HG02970 (cell line): ENCODE measurements at regions not wholly inside any gene's neighbourhood (a gene's known extent, or its start where the extent isn't known, plus 50 kb on each side); places are given as distances from the start of the nearest gene placed in this dataset.

Experiments used
- ATAC-seq: cut with Tn5 transposase; IDR thresholded peaks from one replicate; pipeline ENCODE4 v1.9.1; 2021; ENCODE audit warnings: mild to moderate bottlenecking, moderate library complexity, moderate number of reproducible peaks; ENCODE audit not compliant: unreplicated experiment, low FRiP score

DNA sequence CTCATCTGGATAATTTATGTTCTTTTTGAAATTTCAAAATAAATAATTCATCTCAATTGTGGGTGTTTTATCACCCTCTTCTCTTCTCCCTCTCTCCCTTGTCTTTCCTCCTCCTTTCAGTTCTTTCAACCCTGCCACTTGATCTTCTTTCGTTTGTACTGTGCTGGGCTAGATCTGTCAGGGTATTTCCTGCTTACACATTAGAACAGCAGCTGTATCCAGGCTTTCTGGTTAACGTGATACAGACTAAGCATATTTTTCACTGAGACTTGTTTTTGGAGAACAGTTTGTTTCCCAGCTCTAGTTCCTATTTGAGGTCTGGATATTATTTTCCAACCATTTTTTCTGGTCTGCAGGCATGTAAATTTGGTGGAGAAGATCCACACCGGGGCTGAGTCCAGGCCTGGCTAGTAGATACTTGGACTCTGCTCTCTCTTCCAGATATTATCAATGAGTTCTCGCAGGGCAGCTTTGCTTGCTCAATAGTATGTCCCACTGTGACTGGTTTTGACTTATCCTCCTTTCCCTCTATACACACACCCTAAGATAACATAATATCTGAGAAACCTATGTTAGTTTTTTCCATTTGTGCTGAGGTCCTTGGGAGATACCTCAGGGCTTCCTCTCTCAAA lies 1310.7 kb upstream of the TENM3 start:
- ATAC-seq, result no peak

DNA sequence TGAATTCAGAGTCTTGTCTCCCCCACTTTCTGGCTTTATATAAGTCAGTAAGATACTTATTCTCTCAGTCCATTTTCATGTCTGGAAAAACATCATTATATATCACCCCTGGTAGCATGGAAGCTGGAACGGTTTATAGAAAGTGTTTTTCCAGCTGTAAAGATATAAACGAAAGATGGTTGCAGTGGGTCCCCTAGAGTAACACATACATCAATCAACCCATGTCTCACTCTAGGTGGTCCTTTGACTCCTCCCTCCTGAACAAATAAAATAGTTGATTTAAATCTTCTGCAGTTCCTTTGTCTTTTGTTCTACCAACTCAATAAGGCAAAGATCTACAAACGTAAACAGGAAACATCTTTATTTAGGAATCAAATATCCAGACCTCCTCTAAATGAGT lies 1306.1 kb upstream of the TENM3 start:
- ATAC-seq, result no peak

DNA sequence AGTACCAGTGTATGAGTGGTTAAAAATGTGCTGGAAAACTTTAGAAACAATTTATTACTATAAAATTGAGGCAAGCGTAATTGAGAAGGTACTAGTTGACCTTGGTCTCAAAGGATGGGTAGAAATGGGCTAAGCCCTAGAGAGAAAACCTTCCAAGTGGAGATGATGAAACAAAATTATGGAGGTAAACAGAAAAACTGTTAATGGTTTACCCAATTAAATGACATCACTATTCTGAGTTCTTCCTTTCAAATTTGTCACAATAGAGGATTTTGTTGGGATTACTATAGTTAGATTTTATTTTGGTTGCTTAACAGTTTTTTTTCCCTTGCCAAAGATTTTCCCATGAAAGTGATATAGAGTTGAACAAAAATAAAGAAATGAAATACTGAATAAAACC lies 1302.5 kb upstream of the TENM3 start:
- ATAC-seq, result no peak

DNA sequence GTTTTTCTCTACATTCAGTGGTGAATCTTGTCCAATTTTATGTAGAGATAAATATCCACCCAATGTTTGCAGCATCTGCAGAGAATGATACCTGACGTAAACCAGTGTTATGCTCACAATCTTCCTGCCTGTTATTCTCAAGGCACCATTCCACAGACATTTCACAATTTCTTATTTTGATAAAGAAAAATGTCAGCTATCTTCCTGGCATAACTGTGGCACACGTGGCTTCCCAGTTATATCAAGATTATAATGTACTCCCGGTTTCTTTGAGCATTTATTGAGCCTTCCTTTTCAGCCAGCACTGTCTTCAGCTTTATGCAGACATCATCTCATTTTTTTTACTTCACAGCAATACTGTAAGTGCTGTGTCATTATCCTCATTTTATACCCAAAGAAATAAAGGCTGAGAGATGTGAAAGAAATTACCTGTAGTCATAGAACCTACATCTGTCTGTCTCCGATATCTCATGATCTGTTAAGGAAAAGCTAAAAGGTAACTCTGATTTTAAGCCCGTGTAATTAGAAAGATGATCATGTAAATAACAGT lies 1300.8 kb upstream of the TENM3 start:
- no peak for ATAC-seq

DNA sequence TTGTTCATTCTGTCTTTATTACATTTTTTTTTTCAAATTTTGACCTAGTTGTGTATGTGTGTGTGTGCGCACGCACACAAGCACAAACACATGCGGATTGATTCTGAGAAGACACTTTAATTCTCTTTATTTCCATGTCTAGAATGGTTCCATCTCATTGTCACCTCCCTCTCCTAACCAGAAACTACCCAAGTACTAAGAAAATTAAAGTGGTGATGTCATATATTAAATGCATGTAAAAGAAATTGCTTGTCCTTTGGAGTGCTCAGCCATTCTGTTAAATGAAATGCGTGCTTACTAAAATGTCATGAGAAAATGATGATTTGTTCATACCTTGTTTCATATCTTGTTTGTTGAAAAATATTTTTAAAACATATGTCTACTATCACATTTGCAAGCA lies 1297.0 kb upstream of the TENM3 start:
- no peak for ATAC-seq

DNA sequence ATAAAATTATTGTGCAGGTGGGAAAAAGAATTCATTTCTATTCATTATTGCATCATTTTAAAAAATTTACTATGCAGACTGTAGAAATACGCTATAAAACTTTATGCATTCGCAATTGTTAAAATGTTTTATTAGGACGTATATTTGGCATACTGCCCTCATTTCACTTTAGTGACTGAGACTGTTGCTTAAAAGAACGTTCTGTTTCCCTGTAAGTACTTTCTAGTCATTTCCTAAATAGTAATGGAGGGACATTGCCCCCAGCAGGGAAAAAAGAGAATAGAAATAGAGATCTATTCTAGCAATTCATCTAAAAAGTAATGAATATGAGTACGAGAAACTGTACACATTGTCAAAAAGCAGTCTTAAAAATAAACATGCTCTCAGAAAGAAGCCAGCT lies 1295.8 kb upstream of the TENM3 start:
- ATAC-seq, result no peak

DNA sequence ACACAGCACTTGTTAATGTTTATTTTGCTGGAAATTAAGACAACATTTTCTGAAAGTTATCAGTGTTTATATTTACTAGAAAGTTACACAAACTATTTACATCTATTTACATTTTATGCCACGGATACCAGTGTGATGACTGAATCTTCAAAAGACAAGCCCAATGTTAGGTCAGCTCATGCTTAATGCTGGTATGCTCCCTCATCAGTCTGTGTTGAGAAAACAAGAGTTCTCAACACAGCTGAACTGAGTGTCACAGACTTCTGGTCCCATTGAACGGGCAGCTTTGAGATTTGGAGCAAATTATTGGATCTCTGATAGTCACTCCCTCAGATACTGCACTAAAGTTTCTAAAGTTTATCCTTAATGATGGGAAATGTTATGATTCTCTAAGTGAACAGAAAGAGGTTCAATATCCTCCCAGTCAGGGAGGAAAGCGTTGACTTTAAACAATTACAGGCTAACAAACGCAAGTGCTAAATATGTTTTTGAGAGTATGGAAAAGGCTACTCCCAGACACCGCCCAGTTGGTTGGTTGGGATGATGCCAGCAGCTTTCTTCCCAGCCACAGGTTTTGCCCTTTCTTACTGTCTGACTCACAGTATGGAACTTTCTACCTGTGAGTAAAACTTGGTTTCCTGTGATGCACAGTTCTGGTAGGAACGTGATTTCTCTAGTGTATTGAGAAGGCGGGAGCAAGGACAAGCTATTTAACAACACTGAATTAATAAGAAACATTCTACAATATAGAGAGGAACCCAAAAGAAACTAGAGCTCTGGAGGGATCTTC lies 1293.6 kb upstream of the TENM3 start:
- ATAC-seq, result no peak

DNA sequence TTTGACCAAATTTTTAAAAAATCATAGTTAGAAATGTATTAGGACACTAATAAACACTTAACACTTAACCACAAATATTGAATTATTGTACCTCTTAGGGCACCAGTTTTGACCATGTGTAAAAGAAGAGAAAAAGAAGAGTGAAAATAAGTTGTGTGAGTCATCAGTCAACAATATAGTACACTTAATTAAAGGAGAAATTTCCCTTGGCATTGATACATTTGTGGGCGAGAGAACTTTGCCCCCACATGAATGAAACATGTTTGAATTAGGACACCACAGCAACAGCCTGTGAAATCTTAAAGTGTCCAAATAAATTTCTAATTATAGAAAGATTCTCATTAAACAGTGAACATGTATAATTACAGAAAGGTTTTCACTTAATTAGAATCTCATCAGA lies 1292.8 kb upstream of the TENM3 start:
- no peak for ATAC-seq

DNA sequence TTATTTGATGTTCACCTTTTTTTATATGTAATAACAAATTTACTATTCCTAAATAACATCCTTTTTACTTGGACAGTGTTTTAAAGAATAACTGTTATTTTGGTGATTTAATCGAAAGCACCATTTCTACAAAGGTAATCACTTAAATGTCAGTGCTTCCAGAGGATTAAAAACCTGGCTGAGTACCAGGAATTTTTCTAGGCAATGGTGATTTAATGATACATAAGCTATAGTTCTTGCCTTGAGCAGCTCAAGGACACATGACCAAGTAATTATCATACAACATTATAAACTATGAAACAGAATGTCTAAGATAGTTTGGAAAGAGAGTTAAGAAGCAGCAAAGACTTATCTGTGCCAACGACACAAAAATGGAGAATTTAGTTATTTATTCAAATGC lies 1291.9 kb upstream of the TENM3 start:
- no peak for ATAC-seq

DNA sequence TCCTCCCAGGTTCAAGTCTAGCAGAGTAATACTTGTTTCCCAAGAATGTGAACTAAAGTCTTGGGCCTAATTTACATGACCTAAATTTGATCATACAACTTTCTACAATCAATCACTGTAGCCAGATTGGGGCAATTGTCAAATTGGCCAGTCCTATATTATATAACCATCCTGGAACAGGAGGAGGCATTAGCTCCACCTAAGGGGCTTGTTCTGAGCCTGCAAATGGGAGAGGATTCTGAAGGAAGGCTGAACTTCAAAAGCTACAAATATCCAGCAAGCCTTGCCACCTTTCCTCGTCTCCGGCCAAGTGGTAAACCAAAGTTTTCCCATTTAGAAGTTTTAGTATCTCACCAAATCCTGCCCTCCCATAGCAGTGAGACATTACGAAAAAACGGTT lies 1289.6 kb upstream of the TENM3 start:
- ATAC-seq, result no peak

DNA sequence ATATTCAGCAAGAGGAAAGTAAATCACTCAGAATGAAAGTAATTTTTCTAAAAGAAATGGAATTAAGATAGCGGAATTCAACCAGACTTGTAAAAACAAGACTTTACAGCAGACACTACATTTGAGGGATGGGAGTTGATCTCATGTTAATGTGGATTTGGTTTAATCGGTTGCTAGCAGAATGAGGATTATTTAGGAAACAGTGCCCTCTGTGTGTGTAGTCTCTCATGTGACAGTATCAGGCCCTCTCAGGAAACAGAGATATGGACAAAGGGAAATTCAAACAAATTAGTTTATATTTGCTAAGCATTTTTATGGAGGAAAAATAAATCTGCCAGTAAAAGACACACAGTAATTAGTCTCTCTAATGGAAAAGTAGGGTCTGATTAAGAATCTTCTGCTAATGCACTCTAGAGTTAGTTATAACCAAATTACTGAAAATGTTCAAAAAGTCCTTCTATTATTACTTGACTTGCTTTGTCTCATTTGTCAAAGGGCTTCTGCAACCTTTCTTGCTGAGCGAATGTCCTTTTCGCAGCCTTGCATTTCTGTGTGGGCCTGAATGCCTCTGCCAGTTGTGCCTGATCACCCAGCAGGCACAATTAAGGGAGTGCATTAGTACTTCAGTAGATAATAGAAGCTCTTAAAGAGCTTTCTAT lies 1282.3 kb upstream of the TENM3 start:
- no peak for ATAC-seq

DNA sequence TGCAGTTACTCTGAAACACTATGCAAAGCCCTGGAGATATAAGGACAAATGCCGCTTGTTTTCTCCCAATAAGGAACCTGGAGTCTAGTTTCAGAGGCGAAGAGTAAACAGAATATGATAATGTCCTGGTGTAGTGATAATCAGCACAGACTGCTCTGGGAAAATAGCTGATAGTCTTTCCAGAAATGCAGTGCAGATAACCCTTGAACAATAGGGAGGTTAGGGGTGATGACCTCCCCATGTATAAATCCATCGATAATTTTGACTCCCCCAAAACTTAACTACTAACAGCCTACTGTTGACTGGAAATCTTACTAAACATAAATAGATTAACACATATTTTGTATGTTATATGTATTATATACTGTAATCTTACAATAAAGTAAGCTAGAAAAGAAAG lies 1280.9 kb upstream of the TENM3 start:
- ATAC-seq, result no peak

DNA sequence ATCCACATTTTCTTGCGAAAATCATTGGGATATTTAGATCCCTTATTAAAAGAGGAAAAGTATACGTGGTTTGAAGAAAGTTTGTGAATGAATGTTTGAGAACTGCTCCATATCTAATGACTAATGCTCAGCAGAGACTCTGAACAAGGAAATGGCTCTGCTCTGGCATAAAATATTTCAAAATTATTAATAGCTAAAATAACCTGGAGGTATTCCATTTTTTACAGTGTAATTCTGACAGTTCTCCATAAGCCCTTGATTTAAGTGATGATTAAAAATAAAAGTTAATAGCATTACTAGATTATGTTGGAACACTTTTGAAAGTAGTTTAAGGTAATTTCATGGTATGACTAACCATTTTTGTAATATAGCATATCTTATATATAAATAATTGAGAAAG lies 1276.9 kb upstream of the TENM3 start:
- no peak for ATAC-seq

DNA sequence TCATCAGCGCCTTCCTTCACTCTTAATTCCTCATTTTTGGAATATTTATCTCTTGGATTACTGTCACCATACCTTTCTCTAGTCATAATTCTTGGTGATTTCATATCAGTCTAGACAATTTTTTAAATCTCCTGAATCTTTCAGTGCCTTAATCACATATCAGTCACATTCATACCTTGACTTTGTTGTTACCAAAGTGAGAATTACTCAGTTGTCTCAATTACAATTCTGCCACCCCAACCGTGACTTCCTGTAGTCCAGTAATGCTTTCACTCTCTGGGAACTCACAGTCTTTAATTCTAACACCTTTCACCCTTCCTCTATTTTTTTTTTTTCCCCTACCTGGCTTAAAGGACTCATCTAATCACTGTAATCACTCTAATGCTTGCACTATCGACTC lies 1275.3 kb upstream of the TENM3 start:
- no peak for ATAC-seq

DNA sequence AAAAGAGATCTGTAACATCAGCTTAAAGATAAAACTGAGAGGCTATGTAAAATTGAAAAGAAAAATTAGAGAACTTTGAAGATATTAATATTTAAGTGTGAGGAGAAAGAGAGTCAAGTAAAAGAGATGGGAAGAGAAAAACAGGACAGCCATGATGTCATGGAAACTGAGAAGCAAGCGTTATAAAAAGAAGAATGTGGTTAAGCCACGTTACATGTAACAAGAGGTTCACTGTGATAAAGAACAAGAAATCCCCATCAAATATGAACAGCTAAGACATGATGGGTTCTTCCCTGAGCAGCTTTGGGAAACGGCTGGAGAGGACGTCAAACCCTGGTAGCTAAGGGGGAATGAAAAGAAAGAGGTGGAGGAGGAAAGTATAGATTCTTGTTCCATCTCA lies 1269.3 kb upstream of the TENM3 start:
- no peak for ATAC-seq

DNA sequence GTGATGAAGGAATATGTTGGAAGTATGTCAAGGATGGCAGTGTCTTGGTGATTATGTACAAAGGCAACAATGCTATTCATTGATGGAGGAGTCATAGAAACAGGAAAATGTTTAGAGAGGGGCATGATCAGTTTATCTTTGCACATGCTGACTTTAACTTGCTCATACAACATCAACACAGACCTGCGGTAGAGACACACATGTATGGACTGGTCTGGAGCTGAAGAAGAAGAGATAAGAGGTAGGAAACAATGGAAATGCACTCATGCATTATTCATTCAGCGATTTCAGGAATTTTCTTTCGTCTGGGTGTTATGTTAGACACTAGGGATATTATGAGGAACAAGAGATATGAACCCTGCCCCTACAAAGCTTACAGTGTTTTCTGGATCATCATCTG lies 1252.3 kb upstream of the TENM3 start:
- ATAC-seq, result no peak

DNA sequence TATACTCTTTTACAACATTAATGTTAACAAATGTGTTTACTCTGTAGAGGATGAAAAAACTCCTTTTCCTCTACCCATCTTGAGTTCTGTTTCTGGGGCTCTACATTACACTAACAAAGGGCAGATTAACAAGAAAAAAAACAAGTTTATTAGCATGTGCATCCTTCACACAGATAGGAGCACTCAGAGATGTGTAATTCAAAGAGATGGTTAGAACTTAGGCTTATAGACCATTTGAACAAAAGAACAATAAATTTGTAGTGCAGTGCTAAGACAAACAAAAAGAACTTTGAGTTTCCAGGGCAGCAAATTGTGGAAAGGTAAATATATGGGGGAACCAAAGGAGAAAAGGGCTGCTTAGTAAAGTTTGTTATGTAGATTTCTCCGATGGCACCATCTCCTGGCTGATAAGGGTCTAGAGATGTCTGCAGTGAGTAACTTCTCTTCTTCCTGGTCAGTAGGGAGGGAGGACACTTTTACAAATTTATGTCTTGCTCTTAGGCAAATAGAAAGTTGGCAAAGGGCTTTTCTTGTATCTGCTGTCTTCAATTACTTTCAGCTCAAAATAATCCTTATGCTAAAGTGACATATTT lies 1249.9 kb upstream of the TENM3 start:
- ATAC-seq, result no peak

DNA sequence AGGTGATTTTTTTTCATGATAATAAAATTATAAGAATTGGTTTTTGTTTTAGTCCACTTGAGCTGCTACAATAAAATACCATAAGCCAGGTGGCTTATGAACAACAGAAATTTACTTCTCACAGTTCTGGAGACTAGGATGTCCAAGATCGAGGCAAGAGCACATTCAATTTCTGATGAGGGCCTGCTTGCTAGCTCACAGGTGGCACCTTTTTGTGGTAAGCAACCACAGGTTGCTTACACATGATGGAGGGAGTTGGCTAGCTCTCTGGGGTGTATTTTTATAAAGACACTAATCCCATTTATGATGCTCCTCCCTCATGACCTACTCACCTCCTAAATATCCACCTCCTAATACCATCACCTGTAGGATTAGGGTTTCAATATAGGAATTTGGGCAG lies 1248.5 kb upstream of the TENM3 start:
- ATAC-seq, result no peak

DNA sequence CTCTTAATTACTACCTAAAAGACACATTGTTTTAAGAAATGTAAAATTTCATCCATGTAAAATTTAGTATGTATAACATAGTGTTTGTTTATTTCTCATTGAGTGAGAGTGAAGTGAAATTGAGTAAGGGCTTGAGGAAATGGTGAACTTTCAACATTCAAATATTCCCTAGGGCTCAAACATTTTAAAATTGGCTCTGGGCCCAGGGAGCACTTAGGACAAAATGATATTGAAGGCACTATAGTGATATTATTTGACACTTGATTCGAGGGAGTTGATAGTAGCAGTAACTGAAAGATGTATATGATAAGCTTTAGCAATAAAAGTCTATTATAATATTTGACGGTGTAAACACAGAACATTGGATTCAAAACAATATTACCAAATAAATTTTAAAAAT lies 1244.0 kb upstream of the TENM3 start:
- no peak for ATAC-seq

DNA sequence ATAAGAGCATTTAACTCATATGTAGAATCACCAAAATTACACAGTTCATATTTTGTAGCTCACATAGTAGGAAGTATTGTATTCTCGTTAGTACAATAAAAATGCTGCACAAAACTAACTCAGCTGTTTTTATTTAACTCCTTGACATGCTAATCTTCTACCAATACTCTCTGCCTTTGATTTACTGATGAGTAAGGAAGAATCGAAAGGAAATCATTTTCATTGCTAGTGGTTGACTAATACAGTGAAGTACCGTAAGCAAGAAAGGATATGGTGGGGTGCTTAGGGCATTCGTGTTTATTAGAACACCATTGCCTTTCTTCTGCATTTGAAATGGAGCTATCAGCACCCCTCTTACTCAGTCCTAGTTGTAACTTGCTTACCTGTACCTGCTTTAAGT lies 1239.1 kb upstream of the TENM3 start:
- ATAC-seq, result no peak
